HFF-Myc (cell line): ENCODE measurements at regions not wholly inside any gene's neighbourhood (a gene's known extent, or its start where the extent isn't known, plus 50 kb on each side); places are given as distances from the start of the nearest gene placed in this dataset.

Experiments
- DNase-seq: peaks from one replicate; pipeline ENCODE4 v3.0.0-alpha.2; 2011; ENCODE audit warnings: low read depth; ENCODE audit errors: extremely low read depth
- H3K4me3 ChIP-seq: replicated peaks from 2 replicates; pipeline ENCODE4 v1.5.1; 2011; ENCODE audit warnings: low read depth, mild to moderate bottlenecking, control low read depth, low read length
- TF ChIP-seq, protein P1 (sequence below): IDR thresholded peaks from 2 replicates; pipeline ENCODE4 v1.5.1; 2012; ENCODE audit warnings: mild to moderate bottlenecking, low read depth, low read length, control low read depth; ENCODE audit errors: missing control alignments

DNA sequence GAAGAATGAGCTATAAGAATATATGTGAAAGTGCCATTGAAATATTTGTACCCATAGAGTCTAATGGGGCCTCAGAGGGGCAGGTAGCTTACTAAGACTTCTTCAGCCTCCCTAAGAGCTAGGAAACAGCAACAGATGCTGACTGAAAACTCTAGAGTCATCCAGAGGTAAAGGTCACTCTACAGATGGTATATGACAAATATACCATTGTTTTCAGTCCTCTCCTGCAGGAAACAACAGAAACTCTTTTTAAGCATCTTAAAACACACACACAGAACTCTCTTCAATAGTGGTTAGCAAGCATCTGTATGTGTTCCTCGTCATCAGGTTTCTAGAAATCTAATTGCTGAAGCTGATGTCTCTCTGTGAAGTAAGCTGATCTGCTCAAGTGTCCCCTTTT lies 313.8 kb upstream of the GATB start:
- no peak overlapping the region for H3K4me3 ChIP-seq
- TF ChIP-seq, protein P1, sequence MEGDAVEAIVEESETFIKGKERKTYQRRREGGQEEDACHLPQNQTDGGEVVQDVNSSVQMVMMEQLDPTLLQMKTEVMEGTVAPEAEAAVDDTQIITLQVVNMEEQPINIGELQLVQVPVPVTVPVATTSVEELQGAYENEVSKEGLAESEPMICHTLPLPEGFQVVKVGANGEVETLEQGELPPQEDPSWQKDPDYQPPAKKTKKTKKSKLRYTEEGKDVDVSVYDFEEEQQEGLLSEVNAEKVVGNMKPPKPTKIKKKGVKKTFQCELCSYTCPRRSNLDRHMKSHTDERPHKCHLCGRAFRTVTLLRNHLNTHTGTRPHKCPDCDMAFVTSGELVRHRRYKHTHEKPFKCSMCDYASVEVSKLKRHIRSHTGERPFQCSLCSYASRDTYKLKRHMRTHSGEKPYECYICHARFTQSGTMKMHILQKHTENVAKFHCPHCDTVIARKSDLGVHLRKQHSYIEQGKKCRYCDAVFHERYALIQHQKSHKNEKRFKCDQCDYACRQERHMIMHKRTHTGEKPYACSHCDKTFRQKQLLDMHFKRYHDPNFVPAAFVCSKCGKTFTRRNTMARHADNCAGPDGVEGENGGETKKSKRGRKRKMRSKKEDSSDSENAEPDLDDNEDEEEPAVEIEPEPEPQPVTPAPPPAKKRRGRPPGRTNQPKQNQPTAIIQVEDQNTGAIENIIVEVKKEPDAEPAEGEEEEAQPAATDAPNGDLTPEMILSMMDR, result no peak
- DNase-seq, result no peak

DNA sequence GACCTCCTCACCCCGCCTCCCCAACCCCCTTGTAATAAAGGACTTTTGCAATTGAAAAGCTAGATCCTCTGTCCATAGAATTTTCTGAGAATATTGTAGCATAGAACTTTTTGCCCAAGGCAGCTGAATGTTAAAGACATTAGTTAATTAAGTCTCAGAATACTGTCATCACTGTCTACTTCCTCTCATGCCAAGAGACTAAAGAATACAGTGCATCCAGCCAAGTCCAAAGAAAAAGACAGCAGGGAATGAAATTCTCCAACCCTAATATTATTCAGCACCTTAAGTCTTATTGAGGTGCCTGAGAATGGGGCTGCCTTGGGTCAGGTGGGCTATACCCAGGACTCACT lies 313.3 kb upstream of the GATB start:
- no peak for DNase-seq
- TF ChIP-seq, protein P1, result no peak
- no peak overlapping the region for H3K4me3 ChIP-seq

DNA sequence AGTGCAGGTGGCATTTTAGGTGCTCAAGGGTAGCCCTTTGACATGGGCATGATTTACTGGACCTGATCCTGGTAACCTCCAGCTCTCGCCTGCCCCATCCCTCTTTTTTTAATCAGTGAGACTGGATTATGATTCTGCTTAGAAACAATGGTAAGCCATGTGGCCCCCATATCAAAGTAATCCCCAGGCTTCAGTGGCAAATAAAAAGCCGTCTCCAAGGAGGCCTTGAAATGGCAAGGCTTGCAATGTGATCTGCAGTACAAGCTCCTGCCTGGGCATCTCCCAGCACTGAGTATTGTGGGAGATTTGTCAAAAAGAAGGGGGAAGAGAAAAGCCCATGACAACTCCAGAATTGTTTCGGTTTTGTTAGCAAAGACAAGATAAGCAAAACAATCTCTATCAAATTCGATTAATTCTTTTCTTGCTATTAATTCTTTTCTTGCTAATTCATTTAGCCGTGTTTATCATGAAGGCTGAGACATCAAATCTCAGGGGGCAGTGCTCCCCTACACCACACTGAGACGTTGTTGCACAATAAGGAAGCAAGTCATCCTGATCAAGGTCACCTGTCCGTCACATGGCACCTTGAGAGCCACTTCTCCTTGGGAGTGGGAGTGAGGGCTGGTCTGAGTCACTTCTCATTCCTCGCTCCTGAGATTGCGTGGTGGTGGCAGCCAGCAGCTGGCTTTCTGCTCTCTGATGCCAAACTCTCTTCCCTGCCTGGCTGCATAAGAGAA lies 312.7 kb upstream of the GATB start:
- no peak for DNase-seq
- H3K4me3 ChIP-seq, result no peak overlapping the region
- TF ChIP-seq, protein P1, result no peak

DNA sequence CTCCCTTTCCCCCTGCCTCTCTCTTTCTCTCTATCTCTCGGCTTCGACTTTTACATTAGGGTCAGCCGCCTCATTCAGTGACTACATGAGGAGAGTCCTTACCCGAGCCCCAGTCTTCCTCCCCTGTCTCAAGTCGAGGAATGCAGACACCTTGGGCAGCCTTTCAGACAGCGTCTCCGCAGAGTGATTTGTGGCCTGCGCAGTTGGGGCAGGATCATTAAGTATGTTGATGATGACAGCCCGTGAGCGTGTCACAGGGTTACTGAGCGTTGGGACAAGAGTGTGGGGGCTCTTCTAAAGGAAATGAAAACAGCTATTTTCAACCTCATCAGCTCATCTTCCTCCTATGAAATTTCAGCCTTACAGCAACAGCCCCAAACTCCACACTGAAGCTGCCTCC lies 312.1 kb upstream of the GATB start:
- H3K4me3 ChIP-seq, result no peak overlapping the region
- DNase-seq, result no peak
- TF ChIP-seq, protein P1, result no peak

DNA sequence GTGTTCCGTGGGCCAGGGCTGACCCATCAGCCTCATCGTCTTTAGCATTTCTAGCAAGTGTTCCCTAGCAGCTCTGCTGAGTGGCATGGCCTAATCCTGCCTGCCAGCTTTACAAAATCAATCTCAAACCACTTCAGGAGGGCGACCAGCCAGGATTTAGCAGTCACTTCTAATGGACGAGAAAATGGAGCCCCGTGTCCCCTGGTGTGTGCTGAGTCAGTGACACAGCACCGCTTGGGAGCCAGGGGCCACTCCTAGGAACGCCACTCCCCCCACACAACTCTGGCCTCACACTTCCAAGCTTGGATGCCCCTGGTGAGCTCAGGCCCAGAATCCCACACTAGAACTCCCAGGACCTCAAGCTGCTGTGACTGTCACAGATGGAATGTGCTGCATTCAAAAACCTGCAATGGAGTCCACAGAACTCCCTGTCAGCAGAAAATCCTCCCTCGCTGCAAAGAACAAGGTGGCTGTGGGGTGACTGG lies 311.2 kb upstream of the GATB start:
- DNase-seq, result no peak
- TF ChIP-seq, protein P1, result no peak
- no peak overlapping the region for H3K4me3 ChIP-seq

DNA sequence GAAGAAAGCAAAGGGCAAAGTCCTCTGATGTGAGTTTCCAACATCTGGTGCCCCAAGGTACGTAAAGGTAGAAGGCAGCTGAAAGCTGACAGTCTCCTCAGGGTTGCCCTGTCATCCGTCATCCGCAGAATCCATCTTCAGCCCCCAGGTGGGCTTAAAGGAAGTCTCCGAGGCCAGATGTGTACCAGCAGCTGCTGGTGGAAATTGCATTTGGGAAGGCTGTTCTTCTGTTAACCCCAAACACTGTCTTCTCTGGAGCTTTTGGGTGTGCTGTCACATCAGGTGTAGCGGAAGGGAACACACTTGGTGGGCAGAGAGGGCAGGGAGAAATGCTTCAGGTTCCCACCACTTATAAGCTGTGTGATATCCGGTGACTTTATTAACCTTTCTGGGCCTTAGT lies 310.0 kb upstream of the GATB start:
- TF ChIP-seq, protein P1, result no peak
- no peak overlapping the region for H3K4me3 ChIP-seq

DNA sequence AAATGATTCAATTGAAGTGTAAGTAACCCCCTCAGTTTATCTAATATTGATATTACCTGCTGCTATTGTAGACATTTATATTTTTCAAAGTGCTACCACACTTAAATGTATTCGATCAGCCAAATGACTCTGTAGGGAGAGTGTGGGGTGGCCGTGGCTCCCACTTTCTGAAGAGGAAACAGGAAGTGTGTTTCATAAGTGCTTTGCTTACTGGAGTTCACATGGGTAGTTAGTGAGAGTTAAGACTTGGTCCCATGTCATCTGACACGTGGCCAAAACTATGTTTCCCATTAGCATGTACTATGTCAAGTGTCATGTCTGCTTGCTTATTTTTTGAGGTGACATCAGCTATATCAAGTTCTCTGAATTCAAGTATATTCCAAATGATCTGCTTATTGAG lies 308.1 kb upstream of the GATB start:
- DNase-seq, result no peak
- TF ChIP-seq, protein P1, result no peak
- no peak overlapping the region for H3K4me3 ChIP-seq

More for the DNA sequence above, 310.0 kb upstream of the GATB start:
- DNase-seq, result no peak
